Stimulated activated CD8-positive, alpha-beta memory T cell treated with anti-CD3 and anti-CD28 coated beads, Interleukin-7, amount 100 ng/mL, for 4 hours (primary cell): ENCODE measurements at regions not wholly inside any gene's neighbourhood (a gene's known extent, or its start where the extent isn't known, plus 50 kb on each side); places are given as distances from the start of the nearest gene placed in this dataset.
"Not testable (repeated sequence)": the region's sequence is repeated elsewhere in the genome, so short reads cannot be mapped to it uniquely, and the experiment has no call there.

Experiments used
- DNase-seq, 2 donors: peaks; one replicate each; pipeline ENCODE4 v3.0.0-alpha.2; 2020; ENCODE audit warnings: low read depth in 2 of 2

DNA sequence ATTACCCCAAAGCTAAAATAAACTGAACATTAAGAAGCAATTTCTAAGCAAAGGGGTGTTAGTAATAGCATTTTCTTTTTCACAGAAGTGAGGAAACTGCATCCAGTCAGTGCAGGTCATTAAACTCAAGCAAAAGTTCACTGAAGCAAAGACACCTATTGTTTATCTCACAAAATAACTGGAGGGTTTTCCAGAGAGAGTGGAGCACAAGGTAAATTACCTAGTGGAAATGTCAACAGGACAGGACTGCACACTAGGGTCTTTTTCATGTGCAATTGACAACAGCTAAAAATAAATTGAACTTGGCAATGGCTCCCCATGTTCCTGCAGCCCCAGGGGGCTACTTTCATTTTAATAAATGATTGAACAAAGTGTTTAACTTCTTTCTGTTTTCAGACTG, 742.0 kb downstream of the GALC start:
- DNase-seq = no peak

DNA sequence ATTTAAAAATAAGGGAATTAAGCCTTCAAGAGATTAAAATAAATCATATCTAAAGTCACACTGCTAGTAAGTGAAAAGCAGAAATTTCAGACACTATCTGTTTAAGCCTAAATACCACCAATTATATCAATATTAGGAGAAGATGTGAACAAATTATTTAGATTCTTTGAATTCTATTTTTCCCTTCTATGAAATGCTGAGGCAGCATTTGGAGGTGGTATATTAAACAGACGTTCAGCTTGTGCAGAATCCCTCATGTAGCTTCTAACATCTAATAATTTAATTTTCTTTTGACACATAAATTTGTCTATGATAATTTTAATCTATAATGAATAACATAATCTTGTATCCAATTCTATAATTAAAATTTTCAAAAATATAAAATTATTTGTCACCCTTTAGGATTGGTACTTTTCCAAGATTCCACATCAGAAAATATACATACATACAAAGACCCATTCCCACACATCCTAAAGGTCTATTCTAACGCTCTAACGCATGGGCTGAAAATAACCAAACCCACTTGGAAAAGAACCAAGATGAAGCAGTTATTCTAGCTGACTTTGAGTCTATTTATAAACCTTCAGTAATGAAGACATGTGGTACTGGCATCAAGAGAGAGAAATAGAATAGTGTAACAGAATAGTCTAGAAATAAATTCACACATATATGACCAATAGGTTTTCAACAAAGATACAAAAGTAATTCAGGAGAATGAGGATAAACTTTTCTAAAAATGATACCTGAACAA, 751.8 kb downstream of the GALC start:
- DNase-seq = no peak

DNA sequence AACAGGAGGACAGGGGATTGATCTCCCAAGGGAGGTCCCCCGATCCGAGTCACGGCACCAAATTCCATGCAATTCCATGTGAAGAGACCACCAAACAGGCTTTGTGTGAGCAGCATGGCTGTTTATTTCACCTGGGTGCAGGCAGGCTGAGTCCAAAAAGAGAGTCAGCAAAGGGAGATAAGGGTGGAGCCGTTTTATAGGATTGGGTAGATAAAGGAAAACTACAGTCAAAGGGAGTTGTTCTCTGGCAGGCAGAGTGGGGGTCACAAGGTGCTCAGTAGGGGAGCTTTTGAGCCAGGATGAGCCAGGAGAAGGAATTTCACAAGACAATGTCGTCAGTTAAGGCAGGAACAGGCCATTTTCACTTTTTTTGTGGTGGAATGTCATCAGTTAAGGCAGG, 752.7 kb downstream of the GALC start:
- not testable (repeated sequence) for DNase-seq

DNA sequence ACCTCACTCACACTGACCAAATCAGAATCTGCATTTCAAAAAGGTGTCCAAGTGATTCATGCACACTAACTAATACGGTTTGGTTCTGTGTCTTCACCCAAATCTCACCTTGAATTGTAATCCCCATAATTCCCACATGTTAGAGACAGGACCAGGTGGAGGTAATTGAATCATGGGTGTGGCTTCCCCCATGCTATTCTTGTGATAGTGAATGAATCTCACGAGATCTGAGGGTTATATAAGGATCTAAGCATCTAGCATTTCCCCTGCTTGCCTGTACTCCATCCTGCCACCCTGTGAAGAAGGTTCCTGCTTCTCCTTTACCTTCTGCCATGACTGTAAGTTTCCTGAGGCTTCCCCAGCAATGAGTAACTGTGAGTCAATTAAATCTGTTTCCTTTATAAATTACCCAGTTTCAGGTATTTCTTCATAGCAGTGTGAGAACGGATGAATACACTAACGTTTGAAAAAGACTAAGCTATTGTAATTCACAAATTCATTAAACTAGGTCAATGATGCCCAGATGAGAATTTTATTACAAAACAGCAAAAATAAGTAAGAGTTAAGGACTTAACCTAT, 759.1 kb downstream of the GALC start:
- no peak for DNase-seq

DNA sequence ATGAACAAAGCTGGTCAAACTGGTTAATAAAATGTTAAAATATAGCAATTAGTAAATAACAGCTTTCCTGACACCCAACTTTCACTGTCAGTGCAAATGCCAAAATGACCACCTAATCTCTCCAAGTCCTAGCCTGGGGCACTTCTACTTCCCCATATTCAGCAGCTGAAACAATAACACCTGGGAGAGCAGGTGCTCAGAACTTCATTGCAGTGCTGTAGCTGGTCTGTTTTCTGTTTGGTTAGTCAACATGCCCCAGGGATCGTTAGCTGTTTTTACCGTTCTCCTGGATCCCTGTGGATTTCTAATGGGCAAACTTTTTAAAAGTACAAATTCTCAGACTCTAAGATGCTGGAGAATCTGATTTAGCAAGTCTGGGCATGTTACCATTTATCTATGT, 759.7 kb downstream of the GALC start:
- DNase-seq = no peak

DNA sequence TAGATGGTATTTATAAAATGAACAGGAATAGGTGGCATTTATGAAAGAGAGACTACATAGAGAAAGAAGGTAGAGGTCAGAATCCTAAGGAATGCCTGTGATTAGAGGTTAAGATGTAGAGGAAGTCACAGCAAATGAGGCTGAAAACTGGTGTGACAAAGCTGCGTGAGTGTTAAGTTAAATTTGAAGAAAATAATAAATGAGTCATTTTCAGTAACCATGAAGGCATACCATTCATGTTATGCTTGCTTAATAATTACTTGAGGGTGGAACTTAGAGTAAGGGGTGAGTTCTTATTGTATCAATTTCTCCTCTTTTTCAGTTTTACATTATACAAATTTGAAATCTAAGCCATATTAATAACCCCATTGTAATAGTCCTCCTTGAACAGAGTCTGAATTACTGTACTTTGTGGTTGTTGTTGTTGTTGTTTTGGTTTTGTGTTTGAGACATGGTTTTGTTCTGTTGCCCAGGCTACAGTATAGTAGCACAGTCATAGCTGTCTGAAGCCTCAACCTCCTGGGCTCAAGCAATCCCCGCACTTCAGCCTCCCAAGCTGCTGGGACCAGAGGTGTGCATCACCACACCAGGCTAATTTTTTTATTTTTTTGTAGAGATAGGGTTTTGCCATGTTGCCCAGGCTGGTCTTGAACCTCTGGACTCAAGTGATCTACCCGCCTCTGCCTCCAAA, 761.5 kb downstream of the GALC start:
- no peak for DNase-seq

DNA sequence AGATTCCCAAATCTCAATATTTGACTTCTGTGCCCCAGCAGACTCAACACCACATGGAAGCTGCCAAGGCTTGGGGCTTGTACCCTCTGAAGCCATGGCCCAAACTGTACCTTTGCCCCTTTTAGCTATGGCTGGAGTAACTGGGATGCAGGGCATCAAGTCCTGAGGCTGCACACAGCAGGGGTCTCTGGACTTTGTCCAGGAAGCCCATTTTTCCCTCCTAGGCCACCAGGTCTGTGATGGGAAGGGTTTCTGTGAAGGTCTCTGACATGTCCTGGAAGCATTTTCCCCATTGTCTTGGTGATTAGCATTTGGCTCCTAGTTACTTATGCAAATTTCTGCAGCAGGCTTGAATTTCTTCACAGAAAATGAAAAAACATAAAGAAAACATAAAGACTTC, 762.3 kb downstream of the GALC start:
- no peak for DNase-seq

DNA sequence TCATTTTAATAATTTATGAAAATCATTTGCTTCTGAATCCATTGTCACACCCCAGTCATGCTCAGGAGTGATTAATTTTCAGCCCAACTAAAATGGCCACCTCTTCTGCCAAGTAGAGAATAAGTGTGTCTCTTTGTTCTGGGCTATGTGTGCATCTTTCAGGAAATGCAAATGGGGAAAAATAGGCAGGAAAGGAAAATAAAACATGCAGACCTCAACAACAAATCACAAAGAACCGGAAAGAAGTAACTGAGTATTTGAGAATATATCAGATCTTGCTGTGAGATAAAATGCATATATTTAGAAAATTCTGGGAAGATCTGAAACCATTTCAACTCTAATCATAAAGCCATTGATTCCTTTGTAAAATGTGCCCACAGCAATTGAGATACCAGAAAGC, 763.9 kb downstream of the GALC start:
- DNase-seq = no peak

DNA sequence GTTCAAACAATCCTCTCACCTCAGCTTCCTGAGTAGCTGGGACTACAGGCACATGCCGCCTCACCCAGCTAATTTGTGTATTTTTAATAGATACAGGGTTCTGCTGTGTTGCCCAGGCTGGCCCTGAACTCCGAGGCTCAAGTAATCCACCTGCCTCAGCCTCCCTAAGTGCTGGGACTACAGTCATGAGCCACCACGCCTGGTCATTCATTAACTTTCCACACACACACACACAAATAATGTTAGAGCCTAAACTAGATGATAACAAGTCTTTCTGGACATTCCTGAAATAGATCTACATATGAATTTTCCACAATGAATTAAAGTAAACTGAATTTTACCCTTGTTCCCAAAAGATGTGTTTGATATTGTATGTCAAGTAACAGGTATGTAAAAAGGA, 776.0 kb downstream of the GALC start:
- no peak for DNase-seq

DNA sequence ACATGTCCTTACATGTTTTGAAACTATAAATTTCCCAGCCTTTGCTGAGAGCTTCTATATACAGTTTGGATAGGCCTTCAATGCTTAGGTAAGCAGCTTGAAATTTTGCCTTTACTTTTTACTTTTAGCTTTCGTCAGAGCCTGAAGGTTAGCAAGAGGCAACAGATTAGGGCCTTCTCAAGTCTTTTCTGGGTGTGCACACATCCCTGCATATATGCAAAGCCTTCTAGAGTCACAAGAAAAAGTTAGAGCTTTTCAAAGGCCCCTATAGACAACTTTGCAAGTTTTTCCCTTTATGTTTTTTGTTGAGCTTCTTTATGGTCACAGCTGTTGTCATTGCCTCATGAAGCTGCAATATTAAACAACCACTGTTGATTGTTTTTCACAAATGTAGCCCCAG, 778.4 kb downstream of the GALC start:
- no peak for DNase-seq

DNA sequence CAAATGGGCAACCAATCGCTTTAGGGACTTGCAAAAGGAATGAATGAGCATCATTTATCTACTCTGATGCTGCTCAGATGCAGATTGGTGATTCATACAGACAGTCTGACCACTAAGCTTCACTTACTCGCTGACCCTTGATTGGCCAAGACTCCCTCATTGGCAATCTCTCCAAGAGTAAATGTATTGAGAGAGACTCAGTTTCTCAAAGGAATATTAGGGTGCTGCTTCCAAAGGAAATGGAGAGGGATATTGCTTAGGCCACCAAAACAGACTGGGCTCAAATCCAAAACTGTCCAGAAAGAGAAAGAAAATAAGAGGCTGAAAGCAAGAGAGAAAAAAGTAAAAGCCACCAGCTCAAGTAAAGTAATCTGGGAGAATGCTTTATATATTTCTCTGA, 785.2 kb downstream of the GALC start:
- no peak for DNase-seq

DNA sequence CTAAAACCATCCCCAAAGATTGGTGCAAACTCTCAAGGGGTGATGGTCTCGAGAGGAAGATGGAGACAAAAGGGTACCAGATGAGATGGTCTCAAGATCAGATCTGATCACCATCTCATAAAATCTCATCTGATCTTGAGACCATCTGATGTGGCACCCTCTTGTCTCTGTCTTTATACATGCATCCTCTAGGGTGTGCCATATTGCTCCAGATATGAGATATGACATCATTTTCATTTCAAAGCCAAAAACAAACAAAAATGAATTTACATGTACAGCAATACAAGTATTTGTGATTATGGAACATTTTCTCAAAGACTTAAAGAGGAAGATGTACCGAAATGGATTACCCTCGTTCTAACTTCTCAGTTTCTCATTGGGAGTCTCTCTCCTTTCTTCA, 787.2 kb downstream of the GALC start:
- DNase-seq = no peak

DNA sequence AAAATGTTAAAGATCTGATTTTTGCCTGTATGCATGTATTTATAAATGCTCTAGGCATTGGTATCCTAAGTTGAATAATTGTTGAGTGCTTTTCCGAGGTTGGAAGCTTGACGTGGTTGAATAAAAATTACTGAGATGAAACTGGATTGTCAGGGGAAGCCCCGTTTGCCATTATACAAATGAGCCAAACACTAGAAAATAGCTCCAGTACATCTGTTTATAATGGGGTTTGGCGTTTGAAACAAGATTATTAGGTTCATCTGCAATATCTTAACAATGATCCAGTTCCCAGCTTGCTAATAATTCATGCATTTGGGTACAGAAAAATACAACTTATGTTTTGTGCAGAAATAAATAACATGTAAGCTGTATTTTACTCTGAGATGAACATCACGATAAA, 789.6 kb downstream of the GALC start:
- no peak for DNase-seq

DNA sequence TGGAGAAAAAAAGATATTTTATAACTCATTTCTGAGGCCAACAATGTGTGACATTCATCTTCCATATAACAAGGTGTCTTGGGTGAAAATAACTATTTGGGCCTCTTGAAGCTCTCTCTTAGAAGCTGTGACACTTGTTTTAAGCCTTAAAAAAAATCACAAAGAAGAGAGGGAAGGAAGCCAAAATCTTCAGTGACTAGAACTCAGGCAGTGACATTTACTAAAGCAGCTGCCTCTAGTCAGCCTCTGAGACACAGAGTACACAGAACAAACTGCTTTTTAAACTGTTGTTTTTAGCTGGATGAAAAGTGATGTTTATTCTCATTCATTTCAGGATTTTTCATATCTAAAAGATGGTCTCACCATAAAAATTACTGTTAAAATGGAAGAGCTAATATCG, 793.6 kb downstream of the GALC start:
- no peak for DNase-seq

DNA sequence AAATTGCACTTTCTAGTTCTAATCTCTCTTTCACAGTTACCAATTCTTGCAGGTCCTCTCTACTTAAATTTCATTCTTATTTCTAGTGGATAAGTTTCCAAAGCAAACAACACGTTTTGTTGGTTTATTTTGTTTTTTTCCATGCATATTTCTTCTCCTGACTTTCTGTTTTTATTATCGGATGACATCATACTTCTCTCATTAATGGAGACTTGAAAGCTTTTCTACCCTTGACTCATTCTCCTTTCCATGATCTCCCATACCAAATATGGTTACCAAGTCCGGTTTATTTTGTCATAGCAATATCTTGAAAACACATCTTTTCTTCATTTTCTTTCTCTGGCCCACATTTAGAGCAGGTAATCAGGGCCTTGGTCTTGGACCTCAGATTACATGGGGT, 796.5 kb downstream of the GALC start:
- no peak for DNase-seq

DNA sequence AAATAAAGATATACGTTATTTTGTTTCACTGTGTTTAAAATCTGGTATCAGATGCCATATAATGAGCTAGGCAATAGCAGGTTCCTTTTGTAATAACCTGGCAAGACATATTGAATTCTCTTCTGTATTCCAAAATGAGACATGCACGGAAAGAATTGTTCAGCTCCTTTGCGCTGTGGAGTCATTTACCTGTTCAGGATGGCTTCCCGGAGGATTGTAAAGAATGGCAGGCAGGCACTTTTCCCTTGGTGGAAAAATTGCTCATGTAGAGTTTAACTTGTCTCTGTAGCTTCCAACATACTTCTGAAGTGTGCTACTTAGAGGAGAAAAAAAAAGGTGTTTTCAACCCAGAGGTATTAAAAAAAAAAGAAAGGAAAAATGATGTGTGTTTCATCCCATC, 805.2 kb downstream of the GALC start:
- DNase-seq = no peak

DNA sequence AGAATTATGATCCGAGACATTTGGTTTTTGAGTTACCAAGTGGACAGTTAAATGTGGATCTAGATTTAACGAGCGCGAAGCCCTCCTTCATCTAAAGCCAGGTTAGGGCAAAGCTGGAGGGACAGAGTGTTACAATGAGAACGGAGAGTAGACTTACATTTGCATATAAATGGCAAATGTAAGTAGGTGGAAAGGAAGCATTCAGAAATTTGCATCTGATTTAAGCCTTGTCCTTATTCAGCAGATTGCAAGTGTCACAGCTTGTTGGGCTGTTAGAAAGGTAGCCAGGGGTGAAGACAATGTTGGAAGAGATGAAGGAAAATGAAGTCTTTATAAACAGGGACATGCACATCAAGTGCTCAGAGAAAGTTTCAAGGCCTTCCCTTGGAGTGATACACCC, 806.2 kb downstream of the GALC start:
- DNase-seq = no peak

DNA sequence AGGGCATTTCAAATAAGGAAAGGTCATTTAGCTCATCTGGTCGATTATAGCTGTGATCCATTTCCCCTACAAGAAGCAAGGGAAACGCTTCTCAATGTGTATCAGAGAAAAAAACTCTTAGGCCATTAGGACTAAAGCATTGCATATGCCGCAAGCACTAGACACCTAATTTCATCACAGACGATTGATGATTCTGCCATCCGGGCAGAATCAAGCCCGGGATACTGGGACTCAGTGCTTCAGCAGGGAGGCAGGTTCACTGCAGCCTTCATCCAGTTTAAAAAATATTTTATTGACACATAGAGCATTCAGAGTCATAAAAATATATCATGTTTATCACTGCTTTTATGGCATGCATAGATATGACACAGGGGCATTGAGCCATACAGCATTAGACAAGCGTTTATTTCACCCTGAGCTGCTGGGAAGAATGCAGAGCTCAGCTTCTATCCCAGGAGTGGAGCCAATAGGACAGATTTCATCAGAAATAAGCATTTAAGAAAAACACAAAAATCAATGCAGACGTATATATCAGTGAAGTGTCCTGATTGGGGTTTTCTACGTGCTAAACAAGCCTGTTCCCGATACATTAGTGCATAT, 806.9 kb downstream of the GALC start:
- DNase-seq = no peak

DNA sequence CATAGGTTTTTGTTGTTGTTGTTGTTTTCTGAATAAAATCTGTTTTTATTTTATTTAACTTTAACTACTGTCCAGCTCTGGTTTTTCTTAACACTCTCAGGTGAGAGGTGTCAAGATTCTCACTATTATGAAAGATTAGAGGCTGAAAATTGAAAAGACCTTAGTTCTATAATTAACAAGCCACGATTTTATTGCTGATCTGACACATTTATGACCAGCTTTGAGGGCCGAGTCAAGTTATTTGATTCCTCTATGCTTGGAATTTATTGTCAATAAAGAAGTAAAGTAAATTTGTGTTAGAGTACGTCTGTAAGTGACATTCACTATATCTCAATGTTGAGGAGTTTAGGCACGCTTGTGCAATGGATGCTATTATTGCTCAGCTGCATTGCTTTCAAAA, 808.8 kb downstream of the GALC start:
- no peak for DNase-seq

DNA sequence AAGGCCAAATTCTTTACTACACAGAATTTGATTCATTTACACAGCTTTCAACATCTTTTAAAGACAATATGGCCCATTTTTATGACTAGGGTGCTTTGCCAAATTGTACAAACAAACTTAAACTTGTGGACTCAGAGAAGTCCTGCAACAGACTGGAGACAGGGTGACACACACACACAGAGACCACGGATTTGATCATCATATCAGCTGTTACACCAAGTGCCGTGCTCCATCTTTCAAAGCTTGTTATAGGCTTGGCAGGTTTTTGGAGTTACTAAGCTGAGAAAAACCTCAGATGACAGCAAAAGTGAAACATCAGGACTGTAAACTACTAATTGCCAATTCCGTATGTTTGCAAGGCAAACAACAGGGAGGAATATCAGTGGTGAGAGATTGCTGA, 811.7 kb downstream of the GALC start:
- DNase-seq = no peak

DNA sequence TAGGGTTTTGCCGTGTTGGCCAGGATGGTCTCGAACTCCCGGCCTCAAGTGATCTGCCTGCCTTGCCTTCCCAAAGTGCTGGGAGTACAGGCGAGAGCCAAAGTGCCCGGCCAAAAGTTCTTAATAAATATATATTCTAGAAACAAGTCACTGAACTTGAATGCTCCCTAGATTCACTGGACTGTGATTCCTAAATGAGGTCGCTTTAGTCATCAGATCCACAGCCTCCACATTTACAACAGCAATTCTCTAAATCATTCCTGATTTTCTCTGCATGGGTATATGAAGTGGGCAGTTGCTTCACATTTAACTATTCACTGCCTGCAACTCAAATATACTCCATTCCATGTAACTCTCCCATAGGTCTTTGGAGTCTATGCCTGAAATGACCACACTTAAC, 813.0 kb downstream of the GALC start:
- DNase-seq = no peak

DNA sequence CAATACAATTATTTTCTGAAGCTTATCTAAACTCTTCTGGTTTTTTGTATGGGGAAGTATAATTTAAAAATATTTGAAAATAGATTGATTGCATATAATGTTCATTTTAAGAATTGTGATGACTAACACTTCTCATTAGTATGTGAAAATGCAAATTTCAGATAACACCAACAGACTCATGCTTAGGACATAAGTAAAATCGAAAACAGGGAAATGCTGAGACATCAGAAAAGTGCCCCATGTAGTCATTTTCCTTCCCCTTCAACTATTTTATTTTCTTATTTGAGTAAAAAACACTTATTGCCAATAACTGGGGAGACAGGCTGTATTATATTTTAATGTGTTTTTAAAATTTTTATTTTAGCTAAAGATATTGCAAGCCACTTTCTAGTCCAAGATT, 814.7 kb downstream of the GALC start:
- DNase-seq = no peak

DNA sequence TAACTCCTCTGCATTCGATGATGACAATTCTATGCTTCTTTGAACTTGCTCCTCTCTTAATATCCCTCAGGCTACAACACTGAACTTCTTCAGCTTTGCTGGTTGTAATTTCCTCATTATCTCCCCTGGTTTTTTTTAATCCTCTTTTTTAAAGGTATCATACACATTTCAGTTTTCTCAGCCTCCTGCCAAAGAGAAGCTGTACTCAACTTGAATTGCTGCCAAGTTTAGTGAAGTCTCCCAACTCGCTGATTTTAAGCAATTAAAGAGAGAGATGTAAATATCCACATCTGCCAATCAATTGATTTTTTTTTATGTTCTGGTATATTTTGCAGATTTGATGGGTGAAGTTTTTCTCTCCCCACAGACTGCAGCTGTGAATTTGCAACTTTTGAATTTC, 817.8 kb downstream of the GALC start:
- DNase-seq = no peak
